Heart right ventricle (tissue), 16 donors: ENCODE measurements at regions not wholly inside any gene's neighbourhood (a gene's known extent, or its start where the extent isn't known, plus 50 kb on each side); places are given as distances from the start of the nearest gene placed in this dataset.

Experiments used
- ATAC-seq, 8 donors: fragments of 200-7000 bp; cut with Tn5 transposase; one replicate each; pipeline ENCODE4 v1.9.1; 2020; ENCODE audit warnings: mild to moderate bottlenecking in 8 of 8, moderate library complexity in 8 of 8, moderate number of reproducible peaks in 1 of 8
- DNase-seq, 2 donors: peaks; one replicate each; pipeline ENCODE4 v3.0.0-alpha.2; 2020
- H3K27ac ChIP-seq, 10 donors: fragments of 200-600 bp; sonication (generic) in 2 of 10; one replicate each; pipeline versions ENCODE4 v1.5.0 to v1.8.0; 2020 to 2022; ENCODE audit warnings: mild to moderate bottlenecking in 3 of 10
- H3K27me3 ChIP-seq, 7 donors: fragments of 200-600 bp; one replicate each; pipeline ENCODE4 v1.8.0; 2021 to 2022; ENCODE audit warnings: mild to moderate bottlenecking in 2 of 7
- H3K36me3 ChIP-seq, 9 donors: fragments of 200-600 bp; sonication (generic) in 1 of 9; one replicate each; pipeline versions ENCODE4 v1.5.0 to v1.8.0; 2020 to 2022; ENCODE audit warnings: mild to moderate bottlenecking in 2 of 9
- H3K4me1 ChIP-seq, 9 donors: fragments of 200-600 bp; sonication (generic) in 1 of 9; one replicate each; pipeline versions ENCODE4 v1.5.0 to v1.8.0; 2020 to 2022; ENCODE audit warnings: mild to moderate bottlenecking in 4 of 9
- H3K4me3 ChIP-seq, 10 donors: fragments of 200-600 bp; sonication (generic) in 2 of 10; one replicate each; pipeline versions ENCODE4 v1.5.0 to v1.8.0; 2020 to 2022; ENCODE audit warnings: mild to moderate bottlenecking in 7 of 10, moderate library complexity in 2 of 10
- H3K9me3 ChIP-seq, 11 donors: fragments of 200-600 bp in 10 of 11; sonication (generic) in 2 of 11; one replicate each; pipeline versions ENCODE4 v1.5.0 to v1.8.0; 2013 to 2022; ENCODE audit warnings: mild to moderate bottlenecking in 2 of 11, control low read depth in 1 of 11, moderate library complexity in 1 of 11
- WGBS, 2 donors: extraction: QIAGEN DNeasy Blood & Tissue Kit; methylation state at CpG; one replicate each; pipeline ENCODE4 v1.1.7; 2013; ENCODE audit warnings: inconsistent platforms in 1 of 2; 5-methylcytosine and 5-hydroxymethylcytosine counted together
- intact Hi-C, 10 donors: fragments of 100-400 bp; cut with DNase I; formaldehyde crosslinking; loops; one replicate each; pipeline versions ENCODE4 v1.11.1 to v1.14.2; 2022
- TF ChIP-seq, protein P1 (sequence below), 9 donors: fragments of 200-600 bp; sonication (generic) in 2 of 9; IDR thresholded peaks; one replicate each; pipeline versions ENCODE4 v1.5.0 to v1.8.0; 2021 to 2022; ENCODE audit warnings: antibody characterized with exemption in 9 of 9, mild to moderate bottlenecking in 5 of 9, moderate library complexity in 1 of 9
- donor health status: Arrhythmogenic right ventricular cardiomyopathy.
- donor health status: ischemic (EF 13 %, LVEDD 7.1; RV severe dilation, severe dysfunction).
- donor health status: healthy with polysubstance abuse.
- donor health status: DM: no; HTN: yes; CAD: no.
- donor health status: DM: no; HTN: no; CAD: no.
- donor health status: ischemic (EF 25% LVEDD 6.9; RV normal size, moderate dysfunction).
- donor health status: ischemic (EF 25% LVEDD 5.7; RV mildly dilated, moderate dysfunction).
- donor health status: healthy.
- donor health status: DM: yes; HTN: yes; CAD: no.
- donor health status: Ischemic cardiomyopathy.
- donor health status: ischemic (EF 35%, LVEDD 5.7; RV mildly dilated, moderate dysfunction).
- donor health status: nonischemic (EF 11% LVEDD 7.7; RV severe dilation, severe dysfunction).
- donor health status: DM: yes; HTN: yes; CAD: no.
- donor health status: PGD.
- donor health status: ischemic (EF 29% LVEDD 5.4; RV normal size, mild dysfunction).
- donor health status: nonischemic (EF 23%, LVEDD 6.1; RV moderate dilation, normal function).

DNA sequence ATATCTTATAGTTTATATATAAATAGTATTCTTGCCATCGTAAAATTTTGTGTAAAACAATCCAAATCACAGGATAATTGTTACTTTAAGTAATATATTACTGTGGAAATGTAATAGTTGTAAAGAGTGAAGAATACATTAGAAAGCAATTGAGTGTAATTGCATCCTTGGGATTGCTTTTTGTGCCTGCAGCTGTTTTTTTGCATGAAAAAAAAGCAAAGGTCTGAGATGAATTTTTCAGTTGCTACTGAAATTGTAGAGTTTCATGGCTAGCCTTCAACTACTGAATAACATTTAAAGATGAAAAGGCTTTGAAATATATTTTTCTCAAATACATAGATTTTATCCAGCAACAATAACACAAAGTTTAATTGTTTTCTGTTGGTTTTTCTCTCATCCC, 232.0 kb upstream of the FAM174A start:
- intact Hi-C loops = no loop called here
- no peaks in the 10 kb centered on the region for H3K36me3 ChIP-seq
- no peak for DNase-seq
- no peaks in the 10 kb centered on the region for H3K9me3 ChIP-seq
- no peaks in the 10 kb centered on the region for H3K4me1 ChIP-seq
- H3K27me3 ChIP-seq = no peaks in the 10 kb centered on the region
- TF ChIP-seq, protein P1, sequence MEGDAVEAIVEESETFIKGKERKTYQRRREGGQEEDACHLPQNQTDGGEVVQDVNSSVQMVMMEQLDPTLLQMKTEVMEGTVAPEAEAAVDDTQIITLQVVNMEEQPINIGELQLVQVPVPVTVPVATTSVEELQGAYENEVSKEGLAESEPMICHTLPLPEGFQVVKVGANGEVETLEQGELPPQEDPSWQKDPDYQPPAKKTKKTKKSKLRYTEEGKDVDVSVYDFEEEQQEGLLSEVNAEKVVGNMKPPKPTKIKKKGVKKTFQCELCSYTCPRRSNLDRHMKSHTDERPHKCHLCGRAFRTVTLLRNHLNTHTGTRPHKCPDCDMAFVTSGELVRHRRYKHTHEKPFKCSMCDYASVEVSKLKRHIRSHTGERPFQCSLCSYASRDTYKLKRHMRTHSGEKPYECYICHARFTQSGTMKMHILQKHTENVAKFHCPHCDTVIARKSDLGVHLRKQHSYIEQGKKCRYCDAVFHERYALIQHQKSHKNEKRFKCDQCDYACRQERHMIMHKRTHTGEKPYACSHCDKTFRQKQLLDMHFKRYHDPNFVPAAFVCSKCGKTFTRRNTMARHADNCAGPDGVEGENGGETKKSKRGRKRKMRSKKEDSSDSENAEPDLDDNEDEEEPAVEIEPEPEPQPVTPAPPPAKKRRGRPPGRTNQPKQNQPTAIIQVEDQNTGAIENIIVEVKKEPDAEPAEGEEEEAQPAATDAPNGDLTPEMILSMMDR (IDR thresholded peaks at IDR 0.05) = no peak
- no peak overlapping the region for H3K27ac ChIP-seq
- no peak overlapping the region for H3K4me3 ChIP-seq
- no peak for ATAC-seq
- WGBS, 2 donors = 86% methylated on average over 1 of the region's 1 CpG

DNA sequence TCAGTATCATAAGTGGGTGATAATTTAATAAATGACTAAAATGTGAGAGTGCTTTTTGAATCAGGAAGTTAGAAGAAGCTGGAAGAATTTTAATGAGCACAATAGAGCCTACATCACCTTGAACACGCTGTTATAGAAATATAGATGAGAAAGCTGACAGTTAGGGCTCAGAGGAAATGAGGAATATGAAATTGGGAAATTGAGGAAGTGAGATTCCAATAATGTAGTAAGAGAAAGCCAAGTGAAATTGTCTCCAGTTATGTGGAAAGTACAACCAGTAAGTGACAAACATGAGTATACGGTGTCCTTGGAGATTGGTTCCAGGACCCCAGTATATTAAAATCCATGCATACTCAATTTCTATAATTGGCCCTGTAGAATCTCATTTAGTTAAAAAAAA, 235.9 kb upstream of the FAM174A start:
- intact Hi-C loops = no loop called here
- WGBS, 2 donors = 78 to 86% methylated on average over 2 of the region's 2 CpGs
- no peaks in the 10 kb centered on the region for H3K9me3 ChIP-seq

DNA sequence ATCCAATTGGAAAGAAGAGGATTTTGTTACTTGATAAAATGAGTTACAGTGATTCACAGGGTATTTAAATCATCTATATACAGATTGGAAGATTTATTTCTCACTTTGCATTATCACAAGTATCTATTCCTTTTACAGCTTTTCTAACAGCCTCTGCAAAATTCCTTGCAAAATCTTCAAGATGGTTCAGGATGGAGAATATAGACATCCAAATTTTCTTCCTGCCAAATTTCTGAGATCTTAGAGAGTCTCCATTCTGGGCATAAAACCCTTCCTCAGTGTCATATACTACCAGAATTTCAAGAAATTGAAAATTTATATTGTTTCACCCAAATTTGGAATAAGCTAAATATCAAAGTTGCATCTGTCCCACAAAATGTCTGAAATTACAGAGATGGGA, 259.1 kb upstream of the FAM174A start:
- no peak overlapping the region for H3K27ac ChIP-seq
- H3K27me3 ChIP-seq = no peaks in the 10 kb centered on the region
- H3K4me3 ChIP-seq = no peak overlapping the region
- peaks cover 0 to 13% (median 6%) of the 10 kb centered on the region in 11 donors for H3K9me3 ChIP-seq
- ATAC-seq (no peak), DNase-seq (no peak)
- intact Hi-C loops = no loop called here
- TF ChIP-seq, protein P1 (IDR thresholded peaks at IDR 0.05) = no peak
- H3K36me3 ChIP-seq = no peaks in the 10 kb centered on the region
- H3K4me1 ChIP-seq = no peaks in the 10 kb centered on the region

More for the DNA sequence above, 235.9 kb upstream of the FAM174A start:
- Histone ChIP-seq H3K4me3 (no peak overlapping the region), H3K27me3 (no peaks in the 10 kb centered on the region), H3K27ac (no peak overlapping the region), H3K4me1 (no peaks in the 10 kb centered on the region), H3K36me3 (no peaks in the 10 kb centered on the region)
- TF ChIP-seq, protein P1 (IDR thresholded peaks at IDR 0.05) = no peak
- no peak for DNase-seq
- no peak for ATAC-seq

DNA sequence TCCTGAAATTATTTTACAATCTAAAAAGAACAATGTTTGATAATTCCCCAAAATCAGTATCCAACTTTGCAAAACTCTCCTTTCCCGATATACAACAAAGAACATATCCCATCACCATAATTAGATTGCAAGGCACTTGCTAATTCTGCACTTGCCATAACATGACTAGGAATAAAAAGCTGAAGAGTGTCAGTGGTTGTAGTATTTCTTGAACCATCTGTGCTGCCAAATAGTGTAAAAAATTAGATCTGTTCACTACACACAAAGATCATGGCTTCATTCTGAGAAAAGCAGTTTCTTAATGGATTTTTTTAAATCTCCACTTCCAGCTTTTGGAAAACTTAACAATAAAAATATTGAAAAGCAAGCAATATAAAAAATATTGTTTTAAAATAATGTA, 259.5 kb upstream of the FAM174A start:
- peaks cover 0 to 10% (median 6%) of the 10 kb centered on the region in 11 donors for H3K9me3 ChIP-seq
- no peaks in the 10 kb centered on the region for H3K36me3 ChIP-seq
- ATAC-seq (no peak), DNase-seq (no peak)
- H3K27me3 ChIP-seq = no peaks in the 10 kb centered on the region
- no peak overlapping the region for H3K27ac ChIP-seq
- TF ChIP-seq, protein P1 (IDR thresholded peaks at IDR 0.05) = no peak
- no peak overlapping the region for H3K4me3 ChIP-seq
- WGBS, 2 donors = 88 to 89% methylated on average over 1 of the region's 1 CpG
- intact Hi-C loops = no loop called here
- H3K4me1 ChIP-seq = peaks cover 0 to 1% (median 0%) of the 10 kb centered on the region in 9 donors
